ENCODE measurements at regions not wholly inside any gene's neighbourhood (a gene's known extent, or its start where the extent isn't known, plus 50 kb on each side); places are given as distances from the start of the nearest gene placed in this dataset. TPM values are rescaled to one million over a fixed set of nuclear protein-coding genes. Genes with fewer than 3 reads are reported as not detected.

DNA sequence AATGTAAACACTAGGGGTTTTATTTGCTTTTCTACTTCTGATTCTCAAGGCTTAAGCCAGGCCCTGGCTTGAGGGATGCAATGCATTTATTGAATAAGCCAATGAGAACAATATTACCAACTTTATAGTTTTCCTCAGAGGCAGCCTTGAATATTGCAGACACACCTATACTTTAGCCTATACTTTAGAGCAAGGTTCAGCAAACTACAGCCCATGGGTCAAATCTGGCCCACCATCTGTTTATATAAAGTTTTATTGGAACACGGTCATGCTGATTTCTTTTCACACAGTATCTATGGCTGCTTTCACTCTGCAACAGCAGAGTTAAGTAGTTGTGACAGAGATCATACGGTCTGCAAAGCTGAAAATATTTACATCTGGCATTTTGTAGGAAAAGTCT is 50.3 kb upstream of the E2F8 start (continued):
- TF ChIP-seq ZNF687 (IDR thresholded peaks at IDR 0.05) (no peak), TCF3 (IDR thresholded peaks at IDR 0.05; ENCODE audit: borderline replicate concordance, insufficient read depth, low read depth, low read length) (no peak)
- TF ChIP-seq, protein P1, sequence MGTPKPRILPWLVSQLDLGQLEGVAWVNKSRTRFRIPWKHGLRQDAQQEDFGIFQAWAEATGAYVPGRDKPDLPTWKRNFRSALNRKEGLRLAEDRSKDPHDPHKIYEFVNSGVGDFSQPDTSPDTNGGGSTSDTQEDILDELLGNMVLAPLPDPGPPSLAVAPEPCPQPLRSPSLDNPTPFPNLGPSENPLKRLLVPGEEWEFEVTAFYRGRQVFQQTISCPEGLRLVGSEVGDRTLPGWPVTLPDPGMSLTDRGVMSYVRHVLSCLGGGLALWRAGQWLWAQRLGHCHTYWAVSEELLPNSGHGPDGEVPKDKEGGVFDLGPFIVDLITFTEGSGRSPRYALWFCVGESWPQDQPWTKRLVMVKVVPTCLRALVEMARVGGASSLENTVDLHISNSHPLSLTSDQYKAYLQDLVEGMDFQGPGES (IDR thresholded peaks at IDR 0.05): no peak

Small RNAs in the stretch of these regions (microRNA-seq; reads per million reads assigned to microRNA genes)
- gene MIR4486: not detected

Small RNAs in the stretch of these regions (small RNA-seq; reads per million reads assigned to genes)
- gene MIR4486 (not detected), gene RF00408 (not detected), gene RNA5SP335 (0.35 reads per million)

All from GM12878 (cell line).